ENCODE measurements at regions not wholly inside any gene's neighbourhood (a gene's known extent, or its start where the extent isn't known, plus 50 kb on each side); places are given as distances from the start of the nearest gene placed in this dataset.

DNA sequence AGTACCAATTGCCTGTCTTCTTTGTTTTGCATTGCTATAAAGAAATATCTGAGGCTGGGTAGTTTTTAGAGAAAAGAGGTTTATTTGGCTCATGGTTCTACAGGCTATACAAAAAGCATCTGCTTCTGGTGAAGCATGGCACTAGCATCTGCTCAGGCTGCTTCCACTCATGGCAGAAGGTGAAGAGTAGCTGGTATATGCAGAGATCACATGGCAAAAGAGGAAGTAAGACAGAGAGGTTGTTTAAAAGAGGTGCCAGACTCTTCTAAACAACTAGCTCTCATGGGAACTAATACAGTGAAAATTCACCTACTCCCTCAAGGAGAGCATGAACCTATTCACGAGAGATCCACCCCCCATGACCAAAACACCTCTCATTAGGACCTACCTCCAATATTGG is 56.7 kb upstream of the GUCA2B start:
- DNase-seq (ENCODE audit: low spot score): peak; percentile 11

DNA sequence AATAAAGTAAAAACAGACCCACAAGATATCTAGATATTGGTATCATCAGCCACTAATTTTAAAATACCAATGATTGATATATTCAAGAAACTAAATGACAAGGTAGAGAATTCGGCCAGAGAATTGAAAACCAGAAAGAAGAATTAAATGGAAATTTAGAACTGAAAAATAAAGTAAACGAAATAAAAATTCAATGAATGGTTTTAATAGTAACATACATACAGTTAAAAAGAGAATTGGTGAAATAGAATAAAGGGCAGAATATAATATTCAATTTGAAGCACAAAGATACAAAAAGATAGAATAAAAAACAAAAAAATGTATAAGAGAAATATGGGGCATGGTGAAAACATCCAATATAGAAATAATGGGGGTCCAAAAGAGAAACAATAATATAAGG is 64.0 kb upstream of the GUCA2B start:
- DNase-seq (ENCODE audit: low spot score): no peak

DNA sequence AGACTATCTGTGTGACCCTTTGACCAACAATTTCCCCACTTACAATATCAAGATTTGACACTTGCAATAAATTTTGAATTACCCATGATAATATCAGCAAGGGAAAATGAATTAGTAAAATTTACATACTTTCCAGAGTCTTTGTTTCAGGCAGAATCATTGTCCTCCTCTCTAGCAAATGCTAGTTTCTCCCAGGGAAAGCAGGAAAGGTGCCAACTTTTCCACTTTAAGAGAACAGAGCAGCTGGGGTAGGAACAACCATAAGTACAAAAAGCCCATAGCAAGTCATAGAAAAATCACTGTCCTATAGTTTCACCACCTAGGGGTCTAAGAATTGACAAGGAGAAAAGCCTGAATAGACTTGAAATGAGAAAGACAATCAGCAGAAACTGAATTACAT is 67.1 kb upstream of the GUCA2B start:
- DNase-seq (ENCODE audit: low spot score): no peak

DNA sequence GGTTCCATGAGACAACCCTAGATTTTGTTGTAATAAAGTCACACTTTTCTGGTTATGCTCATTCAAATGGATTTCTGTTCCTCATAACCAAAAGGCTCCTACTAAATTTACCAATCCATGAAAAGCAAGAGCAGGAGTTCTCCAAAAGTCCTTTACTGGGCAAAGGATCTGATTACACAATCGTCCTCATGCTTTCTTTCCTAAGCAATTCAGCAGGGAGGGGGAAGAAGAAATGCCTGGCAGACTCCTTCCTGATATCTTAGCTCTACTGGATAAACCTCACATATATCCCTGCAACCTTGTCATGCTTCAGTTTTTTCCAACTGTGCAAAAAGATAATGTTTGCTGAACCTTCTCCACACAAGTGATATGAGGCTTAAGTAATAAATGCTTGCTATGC is 67.6 kb upstream of the GUCA2B start:
- DNase-seq (ENCODE audit: low spot score): no peak

DNA sequence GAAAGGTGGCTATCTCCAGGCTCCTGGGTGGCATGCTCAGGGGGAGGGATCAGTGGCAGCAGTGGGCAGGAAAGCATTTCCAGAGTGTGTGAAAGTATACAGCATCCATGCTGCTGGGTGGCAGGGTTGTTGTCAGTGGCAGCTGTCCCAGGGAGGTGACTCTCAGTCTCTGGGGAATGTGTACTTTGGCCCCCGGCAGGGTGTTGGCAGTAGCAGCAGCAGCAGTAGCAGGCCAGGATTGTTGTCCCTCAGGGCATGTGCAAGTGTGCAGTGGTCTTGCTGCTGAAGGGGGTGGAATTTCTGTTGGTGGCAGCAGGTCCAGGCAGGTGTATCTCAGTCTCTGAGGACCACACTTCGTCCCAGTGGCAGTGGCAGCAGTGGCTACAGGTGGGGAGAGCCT is 71.7 kb upstream of the GUCA2B start:
- DNase-seq (ENCODE audit: low spot score): no peak

DNA sequence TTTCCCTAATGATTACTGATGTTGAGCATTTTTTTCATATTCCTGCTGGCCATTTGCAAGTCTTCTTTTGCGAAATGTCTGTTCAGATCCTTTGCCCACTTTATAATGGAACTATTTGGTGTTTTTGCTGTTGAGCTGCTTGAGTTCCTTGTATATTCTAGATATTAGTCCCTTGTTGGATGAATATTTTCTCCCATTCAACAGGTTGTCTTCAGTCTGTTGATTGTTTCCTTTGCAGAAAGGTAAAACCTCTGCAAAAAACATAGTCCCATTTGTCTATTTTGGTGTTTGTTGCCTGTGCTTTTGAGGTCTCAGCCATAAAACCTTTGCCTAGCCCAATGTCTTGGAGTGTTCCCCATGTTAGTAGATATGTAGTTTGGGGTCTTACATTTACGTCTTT is 78.0 kb upstream of the GUCA2B start:
- no peak for DNase-seq (ENCODE audit: low spot score)

DNA sequence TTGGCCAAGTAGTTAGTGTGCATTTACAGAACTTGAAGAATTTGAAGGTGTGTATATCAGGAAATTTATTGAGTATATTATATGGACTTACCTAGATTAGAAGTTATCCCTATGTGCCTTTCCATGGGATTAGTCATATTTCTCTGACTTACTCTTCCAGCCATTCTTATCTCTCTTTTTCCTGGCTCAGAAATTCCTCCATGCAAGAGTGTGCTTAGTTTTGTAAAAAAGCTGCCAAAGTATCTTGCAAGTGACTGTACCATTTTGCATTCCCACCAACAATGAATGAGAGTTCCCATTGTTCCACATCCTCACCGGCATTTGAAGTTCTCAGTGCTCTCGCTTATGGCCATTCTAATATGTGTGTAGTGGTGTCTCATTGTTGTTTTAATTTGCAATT is 82.2 kb upstream of the GUCA2B start:
- DNase-seq (ENCODE audit: low spot score): no peak

DNA sequence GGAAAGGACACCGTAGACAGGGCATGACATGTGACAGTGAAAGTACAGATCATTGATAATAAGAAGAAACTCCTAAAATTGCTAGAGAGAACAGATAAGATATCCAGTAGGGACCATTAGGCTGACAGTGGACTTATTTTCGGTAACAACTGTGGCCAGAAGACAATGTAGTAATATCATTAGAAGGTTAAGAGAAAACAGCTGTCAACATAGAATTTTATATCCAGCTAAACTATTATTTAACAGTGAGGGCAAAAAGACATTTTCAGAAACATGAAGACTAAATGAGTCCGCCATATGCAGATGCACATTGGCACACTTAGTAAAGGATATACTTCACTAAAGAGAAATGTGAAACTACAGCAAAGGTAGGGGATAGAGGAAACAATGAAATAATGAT is 95.4 kb upstream of the GUCA2B start:
- DNase-seq (ENCODE audit: low spot score): no peak

DNA sequence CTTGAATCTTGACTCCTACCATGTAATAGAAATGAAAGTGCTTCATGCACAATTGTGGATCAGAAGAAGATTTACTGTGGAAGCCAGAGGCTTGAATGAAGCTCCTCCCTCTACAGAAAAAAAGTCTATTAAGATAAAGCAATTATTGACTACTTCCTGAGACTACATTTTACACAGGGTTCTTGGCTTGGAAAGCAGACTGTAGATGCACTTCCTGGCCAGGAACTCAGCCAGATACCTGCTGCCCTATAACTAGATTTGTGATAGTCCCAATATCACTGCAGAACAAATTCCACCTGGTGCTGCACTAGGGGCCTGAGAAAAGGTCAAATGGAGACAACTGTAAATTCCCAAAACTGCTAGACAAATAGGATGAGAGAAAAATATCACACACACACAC is 96.8 kb upstream of the GUCA2B start:
- DNase-seq (ENCODE audit: low spot score): no peak

DNA sequence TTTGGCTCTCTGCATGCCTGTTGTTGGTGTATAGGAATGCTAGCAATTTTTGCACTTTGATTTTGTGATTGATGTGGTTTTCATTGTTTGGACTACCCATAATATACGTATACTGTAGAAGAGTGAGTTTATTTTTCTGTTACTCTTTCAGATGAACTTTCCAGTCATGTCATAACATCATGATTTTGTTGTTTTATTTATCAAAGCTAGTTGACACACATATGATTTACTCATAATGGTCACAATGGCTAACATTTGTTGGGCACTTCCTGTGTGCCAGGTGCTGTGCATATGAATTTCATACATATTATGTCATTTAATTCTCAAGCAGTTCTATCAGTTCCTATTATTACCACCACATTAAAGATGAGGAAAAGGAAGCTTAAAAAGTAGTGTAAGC is 98.1 kb upstream of the GUCA2B start:
- DNase-seq (ENCODE audit: low spot score): no peak

DNA sequence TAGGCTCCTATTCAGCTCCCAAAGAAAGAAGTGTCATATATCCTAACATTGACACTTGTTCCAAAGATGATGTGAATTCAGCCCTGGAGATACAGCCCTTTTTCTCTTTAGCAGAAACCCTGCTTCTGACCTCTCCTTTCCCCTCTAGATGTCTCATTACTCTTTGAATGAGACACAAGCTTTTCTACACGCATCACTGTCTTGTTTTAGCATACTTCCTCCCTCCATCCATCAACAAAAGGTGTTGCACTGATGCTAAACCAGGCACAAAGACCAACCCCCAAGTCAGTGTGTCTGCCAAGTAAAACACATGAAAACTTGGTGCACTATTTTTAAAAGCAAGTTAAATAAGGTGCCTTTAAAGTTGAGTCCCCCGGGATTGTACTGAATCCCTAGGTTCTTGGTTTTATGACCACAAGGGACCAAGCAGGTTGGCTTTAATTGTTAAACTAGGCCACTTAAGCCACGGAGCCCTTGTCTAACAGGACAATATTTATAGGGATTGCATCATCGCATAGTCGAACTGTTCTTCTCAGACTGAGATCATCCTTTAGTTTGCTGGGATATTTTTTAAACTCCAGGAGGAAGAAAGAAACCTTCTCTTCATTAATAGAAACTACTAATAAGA is 101.0 kb upstream of the GUCA2B start:
- no peak for DNase-seq (ENCODE audit: low spot score)

DNA sequence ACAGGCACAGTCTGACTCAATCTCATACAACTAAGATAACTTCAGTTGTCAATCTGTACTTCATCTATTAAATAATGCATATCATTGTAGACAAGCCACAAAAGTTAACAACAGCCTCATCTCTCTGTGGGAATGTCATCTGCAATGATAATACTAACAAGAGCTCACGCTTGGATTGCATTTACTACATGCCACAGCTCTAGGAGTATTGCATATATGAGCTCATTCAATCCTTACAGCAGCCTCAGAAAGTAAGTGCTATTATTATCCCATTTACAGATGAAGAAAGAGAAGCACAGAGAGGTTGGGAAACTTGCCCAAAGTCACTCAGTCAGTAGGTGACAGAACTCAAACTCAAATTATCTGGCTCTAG is 105.7 kb upstream of the GUCA2B start:
- DNase-seq (ENCODE audit: low spot score): no peak

DNA sequence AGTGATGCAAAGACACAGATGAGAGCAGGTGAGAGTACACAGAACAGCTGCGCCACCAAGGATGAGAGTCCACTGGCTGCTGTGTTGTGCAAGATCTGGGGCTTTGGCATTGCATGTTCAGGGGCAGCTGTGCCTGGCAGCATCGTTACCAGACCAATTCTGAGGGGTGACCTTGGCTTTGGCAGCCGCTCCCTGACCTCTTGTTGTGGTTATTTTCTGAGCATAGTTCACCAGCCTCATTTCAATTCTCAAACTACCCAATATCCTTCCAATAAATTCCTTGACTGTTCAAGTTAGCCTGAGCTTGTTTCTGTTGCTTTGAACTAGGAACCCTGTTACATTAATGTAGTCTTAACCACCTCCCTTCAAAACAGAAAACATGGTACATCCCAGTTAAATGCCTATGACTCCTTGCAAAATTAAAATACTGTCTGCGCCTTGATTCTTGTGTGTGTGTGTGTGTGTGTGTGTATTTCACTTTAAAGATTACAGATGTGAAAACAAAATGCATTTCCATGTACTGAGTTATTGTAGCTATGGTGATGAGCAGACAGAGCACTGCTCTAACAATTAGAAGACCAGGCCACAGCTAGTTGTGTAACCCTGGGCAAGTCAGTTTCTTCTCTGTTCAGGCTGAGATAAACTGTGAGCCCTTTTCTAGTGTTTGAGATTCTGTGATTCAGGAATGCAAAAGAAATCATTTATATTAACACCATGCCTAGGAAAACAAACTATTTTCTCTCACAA is 106.3 kb upstream of the GUCA2B start:
- no peak for DNase-seq (ENCODE audit: low spot score)

DNA sequence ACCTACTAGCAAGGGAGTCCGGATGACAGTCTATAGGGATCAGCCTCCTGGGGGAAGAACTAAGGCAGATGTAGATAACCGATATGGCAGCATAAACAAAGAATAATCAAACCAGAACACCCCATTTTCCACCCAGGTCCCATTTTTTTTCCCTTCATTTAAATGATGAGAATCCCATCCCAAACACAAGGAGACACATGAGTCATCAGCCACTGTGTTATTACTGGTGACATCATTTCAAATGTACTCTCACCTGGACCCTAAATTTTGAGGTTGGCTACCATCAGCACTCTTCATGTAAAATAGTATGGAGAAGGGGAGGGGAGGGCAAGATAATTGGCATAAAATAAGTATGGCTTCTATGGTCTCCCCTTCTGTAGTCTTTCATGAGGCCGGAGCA is 108.9 kb upstream of the GUCA2B start:
- DNase-seq (ENCODE audit: low spot score): no peak

DNA sequence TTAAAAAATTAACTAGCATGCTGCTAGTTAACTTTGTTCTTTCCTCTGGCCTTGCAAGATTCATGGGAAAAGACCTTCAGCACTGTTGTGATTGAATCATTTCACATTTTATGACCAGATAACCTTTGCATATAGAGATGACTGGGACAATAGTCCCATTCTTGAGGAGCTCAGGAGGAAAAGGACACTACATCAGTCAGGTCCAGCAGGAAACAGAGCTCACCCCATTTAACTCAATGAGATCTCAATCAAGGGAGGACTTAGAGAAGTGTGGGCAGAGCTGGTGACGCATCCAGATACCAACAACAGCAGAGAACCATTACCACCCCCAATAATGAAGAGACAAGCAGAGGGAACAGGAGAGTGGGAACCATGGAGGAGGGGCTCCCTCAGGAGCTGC is 109.4 kb upstream of the GUCA2B start:
- DNase-seq (ENCODE audit: low spot score): no peak

DNA sequence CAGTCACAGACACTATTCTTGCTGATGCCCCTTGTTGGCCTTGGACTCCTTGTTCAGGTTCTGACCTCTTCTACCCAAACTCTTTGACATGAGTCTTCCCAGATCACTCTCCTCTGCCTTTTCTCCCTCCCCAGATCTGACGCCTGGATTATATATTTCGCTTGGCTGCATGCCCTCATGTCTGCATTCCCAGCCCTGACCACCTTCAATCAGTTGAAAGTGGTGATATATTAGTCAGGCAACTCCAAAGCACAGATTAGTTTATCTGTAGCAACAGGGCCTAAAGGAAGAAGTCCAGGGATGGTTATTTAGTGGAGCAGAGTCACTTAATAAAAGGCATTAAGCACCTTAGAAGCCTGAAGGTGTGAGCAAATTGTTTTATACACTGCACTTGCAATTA is 110.0 kb upstream of the GUCA2B start:
- no peak for DNase-seq (ENCODE audit: low spot score)

DNA sequence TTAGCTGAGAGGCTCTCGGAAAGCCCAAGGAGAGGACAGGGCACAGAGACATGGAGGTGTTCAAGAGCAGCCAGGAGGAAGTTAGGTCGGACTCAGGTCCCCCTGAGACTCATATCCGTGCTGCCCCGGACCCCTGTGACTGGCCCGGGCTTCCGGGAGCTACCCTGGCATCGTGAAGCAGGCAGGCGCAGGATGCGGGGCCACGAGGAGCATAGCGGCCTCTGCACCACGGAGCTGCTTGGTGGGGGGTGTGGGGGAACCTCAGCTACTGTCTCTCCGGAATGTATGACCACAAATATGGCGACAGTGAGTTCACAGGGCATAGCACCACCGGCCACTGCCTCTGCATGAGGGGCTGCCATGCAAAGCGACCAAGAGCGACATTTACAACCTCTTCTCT is 112.2 kb upstream of the GUCA2B start:
- DNase-seq (ENCODE audit: low spot score): no peak

DNA sequence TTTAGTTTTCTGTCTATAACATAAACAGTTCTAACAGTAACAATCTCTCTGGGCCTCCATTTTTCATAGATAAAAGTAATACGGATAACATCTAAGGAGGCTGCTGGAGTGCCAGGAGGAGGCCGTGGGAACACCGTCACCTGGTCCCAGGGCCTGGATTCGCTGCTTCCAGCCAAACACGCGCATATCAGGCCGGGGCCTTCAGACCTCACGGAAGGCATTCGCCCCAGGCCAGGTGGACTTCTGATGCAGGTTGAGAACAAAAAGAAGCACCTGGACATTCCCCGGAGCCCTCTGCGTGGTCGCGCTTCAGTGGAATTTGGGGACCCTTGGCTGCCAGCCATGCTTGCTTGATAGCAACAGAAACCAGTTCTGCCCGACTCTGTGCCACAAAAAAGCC is 113.1 kb upstream of the GUCA2B start:
- no peak for DNase-seq (ENCODE audit: low spot score)

DNA sequence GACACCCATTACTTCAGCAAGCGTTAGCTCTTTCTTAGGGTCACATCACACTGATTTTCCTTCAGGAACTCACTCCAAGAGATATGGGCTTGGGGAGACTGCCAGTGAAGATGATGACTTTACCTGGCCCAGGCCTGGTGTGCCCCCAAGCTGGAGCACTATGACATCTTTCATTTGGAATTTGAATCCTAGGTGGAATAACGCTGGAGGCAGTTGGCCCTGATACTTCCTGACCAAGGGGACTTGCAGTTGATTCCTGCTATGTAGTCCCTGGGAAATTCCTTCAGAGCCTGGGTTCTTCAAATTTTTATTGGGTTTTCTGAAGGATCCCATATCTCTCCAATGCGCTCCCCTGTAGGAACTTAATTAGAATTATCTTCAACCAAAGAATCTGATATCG is 114.9 kb upstream of the GUCA2B start:
- no peak for DNase-seq (ENCODE audit: low spot score)

DNA sequence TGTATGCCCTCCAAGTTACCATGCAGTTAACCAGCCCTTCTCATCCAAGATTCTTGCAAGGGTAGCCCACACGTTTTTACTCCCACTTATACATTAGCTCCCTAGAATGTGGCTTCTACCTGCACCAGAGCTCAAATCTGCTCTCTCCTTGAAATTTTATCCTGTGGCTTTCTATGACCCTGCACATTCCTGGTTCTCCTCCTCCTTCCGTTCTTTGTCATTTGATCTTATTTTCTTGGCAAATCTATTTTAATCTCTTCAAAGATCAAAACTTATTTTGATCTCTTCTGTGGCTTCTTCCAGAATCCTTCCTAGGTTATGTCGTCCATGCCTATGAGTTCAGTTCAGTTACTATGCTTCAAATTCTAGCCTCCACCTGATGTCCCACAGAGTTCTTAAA is 115.6 kb upstream of the GUCA2B start:
- no peak for DNase-seq (ENCODE audit: low spot score)

DNA sequence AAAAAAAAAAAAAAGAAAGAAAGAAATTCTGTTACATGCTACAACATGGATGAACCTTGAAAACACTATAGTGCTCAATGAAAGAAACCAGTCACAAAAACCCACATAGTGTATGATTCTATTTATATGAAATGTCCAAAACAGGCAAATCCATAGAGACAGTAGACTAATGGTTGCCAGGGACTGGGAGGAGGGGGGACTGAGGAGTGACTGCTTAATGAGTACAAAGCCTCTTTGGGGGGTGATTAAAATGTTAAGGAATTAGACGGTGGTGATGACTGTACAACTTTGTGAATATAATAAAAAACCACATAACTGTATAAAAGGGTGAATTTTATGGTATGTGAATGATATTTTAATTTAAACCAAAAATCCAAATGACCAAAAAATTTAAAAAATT is 116.0 kb upstream of the GUCA2B start:
- no peak for DNase-seq (ENCODE audit: low spot score)

DNA sequence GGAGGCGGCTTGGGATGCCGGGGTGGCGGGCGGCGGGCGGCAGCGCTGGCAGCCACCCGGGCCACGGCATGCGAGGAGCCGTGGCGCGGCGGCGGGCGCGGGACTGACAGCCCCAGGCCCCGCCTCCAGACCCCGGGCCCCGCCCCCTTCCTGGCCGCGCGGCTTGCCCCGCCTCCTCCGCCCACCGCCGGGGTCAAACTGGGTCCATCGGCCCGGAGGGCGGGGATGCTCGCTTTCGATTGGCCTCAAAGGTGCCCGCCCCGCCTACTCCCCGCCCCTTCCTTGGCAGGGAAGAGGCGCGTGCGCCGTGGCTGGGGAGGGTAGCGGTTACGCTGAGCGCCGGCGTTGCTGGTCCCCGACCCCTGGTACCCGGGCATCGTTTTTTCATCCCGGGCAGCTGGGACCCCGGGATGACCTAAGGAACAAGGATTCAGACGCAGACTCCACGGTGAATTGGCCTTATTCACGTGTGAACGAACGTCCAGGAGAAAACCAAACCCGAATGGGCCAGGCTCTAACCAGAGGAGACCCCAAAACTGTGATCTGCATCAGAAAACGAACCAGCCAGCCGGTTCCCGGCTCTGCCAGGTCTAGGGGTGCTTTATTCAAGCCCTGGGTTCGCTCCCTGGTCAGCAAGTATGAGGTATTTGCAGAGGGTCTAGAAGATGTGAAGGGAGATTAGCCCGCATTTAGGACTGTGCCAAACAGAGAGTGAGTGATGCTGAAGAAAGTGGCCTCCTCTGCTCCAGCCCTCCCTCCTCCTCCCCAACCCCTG is 117.2 kb upstream of the GUCA2B start:
- peak; percentile 94 for DNase-seq (ENCODE audit: low spot score)

DNA sequence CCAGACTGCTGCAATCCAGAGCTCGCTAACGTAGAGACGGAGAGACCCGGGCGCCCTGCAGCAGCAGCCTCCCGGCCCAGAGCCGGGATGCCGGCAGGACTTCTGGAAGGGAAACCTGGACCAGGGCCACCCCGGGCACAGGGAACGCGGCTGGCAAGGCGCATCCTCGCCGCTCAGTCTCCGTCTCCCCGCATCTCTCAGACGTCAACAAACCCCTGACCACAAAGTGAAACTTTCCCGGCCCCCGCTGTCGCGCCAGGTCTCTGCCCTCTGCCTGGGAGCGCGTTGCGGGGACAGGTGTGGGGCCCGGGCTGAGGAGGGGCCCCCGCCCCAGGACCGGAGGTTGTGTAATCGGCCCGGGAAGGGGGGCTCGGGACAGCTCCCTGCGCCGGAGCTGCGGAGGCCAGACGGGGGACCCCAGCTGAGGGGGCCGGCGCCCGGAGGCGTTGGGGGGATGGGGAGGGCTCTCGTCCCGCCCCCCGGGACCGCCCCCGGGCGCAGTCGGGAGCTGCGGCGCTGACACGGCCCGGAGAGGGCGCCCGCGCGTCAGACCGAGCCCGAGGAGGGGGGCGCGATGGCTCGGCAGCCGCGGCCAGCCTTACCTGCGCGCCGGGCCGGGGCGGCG is 116.6 kb upstream of the HIVEP3 start:
- peak; percentile 68 for DNase-seq (ENCODE audit: low spot score)

Data from NAMALWA (cell line).